Effector memory CD8-positive, alpha-beta T cell (primary cell): ENCODE measurements at regions not wholly inside any gene's neighbourhood (a gene's known extent, or its start where the extent isn't known, plus 50 kb on each side); places are given as distances from the start of the nearest gene placed in this dataset.

Experiments used
- ATAC-seq: fragments of 150-1000 bp; cut with Tn5 transposase; replicated peaks from 2 replicates; pipeline ENCODE4 v1.10.0; 2021; ENCODE audit warnings: mild to moderate bottlenecking, moderate library complexity
- DNase-seq, 3 experiments: peaks; one replicate each; pipeline ENCODE4 v3.0.0; 2021
- H3K27ac Mint-ChIP-seq, 2 donors: one replicate each; pipeline ENCODE4 v1.8.0; 2022; ENCODE audit warnings: mild to moderate bottlenecking in 2 of 2, mixed read lengths in 2 of 2, moderate library complexity in 2 of 2
- H3K27me3 Mint-ChIP-seq, 2 donors: one replicate each; pipeline ENCODE4 v1.8.0; 2022; ENCODE audit warnings: mixed read lengths in 2 of 2
- H3K36me3 Mint-ChIP-seq: one replicate; pipeline ENCODE4 v1.8.0; 2022; ENCODE audit warnings: mild to moderate bottlenecking, moderate library complexity, mixed read lengths; ENCODE audit not compliant: insufficient read depth
- H3K4me1 Mint-ChIP-seq, 2 donors: one replicate each; pipeline ENCODE4 v1.8.0; 2022; ENCODE audit warnings: low read depth in 2 of 2, mixed read lengths in 2 of 2
- H3K4me3 Mint-ChIP-seq, 2 donors: one replicate each; pipeline ENCODE4 v1.8.0; 2022; ENCODE audit warnings: mild to moderate bottlenecking in 2 of 2, mixed read lengths in 2 of 2, moderate library complexity in 2 of 2
- H3K9me3 Mint-ChIP-seq, 2 donors: one replicate each; pipeline ENCODE4 v1.8.0; 2022; ENCODE audit warnings: mixed read lengths in 2 of 2

DNA sequence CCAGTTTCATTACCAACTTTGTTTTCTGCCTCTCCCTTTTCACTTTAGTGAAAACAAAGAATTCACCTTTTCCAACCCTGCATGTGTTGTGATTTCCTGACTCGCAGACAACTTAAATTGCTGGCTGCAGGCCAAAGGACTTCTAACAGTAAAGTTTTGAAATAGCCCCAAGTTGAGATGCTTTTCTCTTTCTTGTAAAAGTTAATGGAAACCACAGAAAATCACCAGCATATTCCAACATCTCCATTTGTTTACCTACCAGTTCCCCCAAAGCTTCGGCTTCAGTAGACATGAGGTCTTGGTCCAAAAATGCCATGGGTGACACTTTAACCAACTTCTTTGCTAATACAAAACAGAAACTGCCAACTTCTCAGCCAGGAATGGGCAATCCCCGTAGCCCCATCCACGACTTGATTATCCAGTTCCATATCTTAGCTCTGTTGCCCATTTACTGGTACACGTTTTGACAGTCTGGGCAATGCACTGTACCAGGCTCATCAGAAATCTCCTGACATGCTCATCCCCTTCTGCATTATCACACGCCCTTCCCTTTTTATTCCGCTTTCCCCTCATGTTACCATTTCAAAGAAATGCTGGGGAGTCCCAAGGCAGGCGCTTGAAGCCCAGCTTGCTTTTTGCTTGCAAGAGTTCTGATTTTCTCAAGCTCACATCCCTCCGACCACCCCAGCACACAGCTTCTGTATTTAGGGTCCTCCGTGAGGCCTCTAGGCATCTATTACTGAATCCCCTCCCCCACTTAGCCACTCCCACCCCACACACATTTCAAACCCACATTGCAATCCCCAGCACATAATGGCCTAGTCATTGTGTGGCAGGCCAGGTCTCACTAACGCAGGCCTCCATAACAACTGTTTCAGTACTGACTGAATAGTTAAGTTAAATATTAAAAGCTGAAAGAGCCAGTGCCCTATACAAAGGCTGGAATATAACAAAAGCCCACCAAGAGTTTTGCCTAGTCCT is 137.9 kb upstream of the S100G start:
- Mint-ChIP-seq H3K27ac (no peak overlapping the region), H3K9me3 (no peaks in the 10 kb centered on the region), H3K4me1 (no peaks in the 10 kb centered on the region), H3K27me3 (peaks cover 0 to 6% of the 10 kb centered on the region in 2 donors), H3K4me3 (no peak overlapping the region), H3K36me3 (no peaks in the 10 kb centered on the region)
- ATAC-seq = no peak
- DNase-seq = no peak

DNA sequence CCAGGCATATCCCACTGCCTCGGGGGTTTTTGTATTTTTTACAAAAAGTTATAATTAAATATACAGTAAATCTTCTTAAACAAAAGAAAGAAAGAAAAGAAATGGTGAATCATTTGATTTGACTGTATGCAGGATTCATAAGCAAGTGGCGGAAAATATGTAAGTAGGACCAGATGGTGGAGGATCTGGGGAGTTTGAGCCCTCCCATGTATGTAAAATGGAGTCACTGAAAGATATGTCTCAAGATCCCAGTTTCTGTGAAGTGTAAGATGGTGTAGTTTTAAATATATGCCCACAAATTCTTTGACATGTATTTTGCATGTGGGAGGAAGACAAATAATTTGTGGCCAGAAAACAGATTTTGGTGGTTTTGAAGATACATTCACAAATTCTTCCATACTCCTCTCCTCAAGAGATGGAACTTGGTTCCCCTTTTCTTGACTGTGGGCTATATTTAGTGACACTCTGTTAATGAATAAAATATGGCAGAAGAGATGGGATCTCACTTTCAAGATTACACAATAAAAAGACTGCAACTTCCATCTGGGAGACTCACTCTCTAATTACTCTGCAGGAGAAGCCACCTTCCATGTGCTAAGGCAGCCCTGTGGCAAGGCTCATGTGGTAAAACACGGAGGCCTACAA is 133.6 kb upstream of the S100G start:
- Mint-ChIP-seq H3K4me1 (no peaks in the 10 kb centered on the region), H3K27me3 (peaks cover 0 to 6% of the 10 kb centered on the region in 2 donors), H3K4me3 (no peak overlapping the region), H3K36me3 (no peaks in the 10 kb centered on the region), H3K27ac (no peak overlapping the region), H3K9me3 (no peaks in the 10 kb centered on the region)
- ATAC-seq (no peak), DNase-seq (no peak)

DNA sequence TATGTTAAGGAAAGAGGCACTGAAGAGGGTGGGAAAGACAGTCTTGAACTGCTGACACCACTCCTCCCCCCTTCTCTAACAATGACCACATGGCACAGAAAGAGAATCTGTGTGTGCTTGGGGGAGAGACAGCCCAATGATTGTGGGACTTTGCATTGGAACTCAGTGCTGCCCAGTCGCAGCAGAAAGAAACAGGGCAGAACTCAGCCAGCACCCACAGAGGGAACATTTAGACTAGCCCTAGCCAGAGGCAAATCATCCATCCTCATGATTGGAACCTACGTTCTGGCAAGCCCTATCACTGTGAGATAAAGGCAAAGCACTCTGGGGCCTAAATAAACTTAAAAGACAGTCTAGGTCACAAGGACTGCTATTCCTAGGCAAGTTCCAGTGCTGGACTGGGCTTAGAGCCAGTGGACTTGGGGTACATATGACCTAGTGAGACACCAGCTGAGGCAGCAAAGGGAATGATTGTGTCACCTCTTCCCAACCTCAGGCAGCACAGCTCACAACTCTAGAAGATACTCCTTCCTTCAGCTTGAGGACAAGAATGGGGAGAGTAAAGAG is 132.8 kb upstream of the S100G start:
- H3K4me3 Mint-ChIP-seq = no peak overlapping the region
- H3K27me3 Mint-ChIP-seq = peaks cover 0 to 6% of the 10 kb centered on the region in 2 donors
- no peaks in the 10 kb centered on the region for H3K9me3 Mint-ChIP-seq
- ATAC-seq (no peak), DNase-seq (no peak)
- H3K36me3 Mint-ChIP-seq = no peaks in the 10 kb centered on the region
- no peaks in the 10 kb centered on the region for H3K4me1 Mint-ChIP-seq
- no peak overlapping the region for H3K27ac Mint-ChIP-seq

DNA sequence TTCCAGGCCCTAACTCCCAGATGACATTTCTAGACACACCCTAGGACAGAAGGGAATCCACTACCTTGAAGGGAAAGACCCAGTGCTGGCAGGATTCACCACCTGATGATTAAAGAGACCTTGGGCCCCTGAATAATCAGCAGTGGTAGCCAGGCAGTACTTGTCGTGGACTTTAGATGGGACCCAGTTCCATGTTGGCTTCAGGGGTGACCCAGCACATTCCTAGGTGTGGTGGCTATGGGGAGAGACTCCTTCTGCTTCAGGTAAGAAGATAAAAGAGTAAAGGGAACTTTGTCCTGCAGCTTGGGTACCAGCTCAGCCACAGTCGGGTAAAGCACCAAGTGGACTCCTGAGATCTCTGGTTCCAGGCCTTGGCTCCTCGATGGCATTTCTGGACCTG is 131.8 kb upstream of the S100G start:
- DNase-seq (no peak), ATAC-seq (no peak)
- Mint-ChIP-seq H3K9me3 (no peaks in the 10 kb centered on the region), H3K27me3 (peaks cover 0 to 6% of the 10 kb centered on the region in 2 donors), H3K4me1 (no peaks in the 10 kb centered on the region), H3K36me3 (no peaks in the 10 kb centered on the region), H3K27ac (no peak overlapping the region), H3K4me3 (no peak overlapping the region)

DNA sequence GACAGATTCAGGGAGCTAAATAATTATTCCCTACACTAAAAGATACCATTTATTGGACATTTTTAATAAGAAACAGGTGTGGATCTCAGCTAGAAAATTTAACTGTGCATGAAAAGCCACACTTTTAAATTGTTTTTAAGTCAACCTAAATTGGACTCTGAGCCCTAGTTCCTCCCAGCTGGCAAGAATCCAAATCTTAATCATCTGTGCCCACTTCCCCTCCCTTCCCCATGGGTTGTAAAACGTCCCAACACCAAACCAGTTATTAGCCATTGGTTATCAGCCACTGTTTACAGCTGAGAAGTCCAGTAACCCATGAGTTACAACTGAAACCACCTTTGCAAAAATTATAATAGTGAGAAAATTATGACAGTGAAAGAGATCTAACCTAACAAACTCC is 125.6 kb upstream of the S100G start:
- H3K27ac Mint-ChIP-seq = no peak overlapping the region
- no peak overlapping the region for H3K4me3 Mint-ChIP-seq
- H3K4me1 Mint-ChIP-seq = peaks cover 4 to 8% of the 10 kb centered on the region in 2 donors
- ATAC-seq (no peak), DNase-seq (no peak)
- H3K36me3 Mint-ChIP-seq = no peaks in the 10 kb centered on the region
- H3K27me3 Mint-ChIP-seq = no peaks in the 10 kb centered on the region
- H3K9me3 Mint-ChIP-seq = no peaks in the 10 kb centered on the region

DNA sequence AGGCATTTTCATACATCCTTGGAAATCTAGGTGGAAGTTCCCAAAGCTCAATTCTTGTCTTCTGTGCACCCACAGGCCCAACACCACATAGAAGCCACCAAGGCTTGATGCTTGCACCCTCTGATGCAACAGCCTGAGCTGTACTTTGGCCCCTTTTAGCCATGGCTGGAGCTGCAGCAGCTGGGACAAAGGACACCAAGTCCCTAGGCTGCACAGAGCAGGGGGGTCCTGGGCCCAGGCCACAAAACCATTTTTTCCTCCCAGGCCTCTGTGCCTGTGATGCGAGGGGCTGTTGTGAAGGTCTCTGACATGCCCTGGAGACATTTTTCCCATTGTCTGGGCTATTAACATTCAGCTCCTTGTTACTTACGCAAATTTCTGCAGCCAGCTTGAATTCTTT is 124.0 kb upstream of the S100G start:
- ATAC-seq = no peak
- no peaks in the 10 kb centered on the region for H3K9me3 Mint-ChIP-seq
- H3K27me3 Mint-ChIP-seq = no peaks in the 10 kb centered on the region
- H3K36me3 Mint-ChIP-seq = no peaks in the 10 kb centered on the region
- no peak for DNase-seq
- no peak overlapping the region for H3K4me3 Mint-ChIP-seq
- H3K27ac Mint-ChIP-seq = no peak overlapping the region
- peaks cover 4 to 8% of the 10 kb centered on the region in 2 donors for H3K4me1 Mint-ChIP-seq

DNA sequence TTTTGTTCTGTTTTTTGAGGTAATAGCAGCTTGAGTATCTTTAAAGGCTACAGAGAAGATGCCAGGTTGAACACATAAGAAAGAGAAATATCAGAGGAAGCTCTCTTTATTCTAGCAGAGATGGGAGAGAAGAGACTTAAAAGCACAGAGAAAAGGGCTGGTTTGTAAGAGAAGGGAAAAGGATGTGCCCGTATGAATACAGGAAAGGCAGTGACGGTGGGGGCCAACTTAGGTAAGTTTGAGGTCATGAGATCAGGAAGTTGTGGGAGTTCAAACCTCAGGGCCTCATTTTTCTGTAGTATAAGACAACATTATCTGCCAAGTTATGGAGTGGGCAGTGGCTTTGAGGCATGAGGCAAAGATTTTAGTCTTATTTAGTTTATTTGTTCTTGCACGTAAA is 121.3 kb upstream of the S100G start:
- no peak overlapping the region for H3K4me3 Mint-ChIP-seq
- peak; percentile 90 for ATAC-seq
- H3K4me1 Mint-ChIP-seq = peaks cover 7 to 8% of the 10 kb centered on the region in 2 donors
- no peaks in the 10 kb centered on the region for H3K27me3 Mint-ChIP-seq
- H3K9me3 Mint-ChIP-seq = no peaks in the 10 kb centered on the region
- peak; percentile 0 to 1 (median 1) for DNase-seq
- H3K27ac Mint-ChIP-seq = peak overlapping the region in 1 of 2 donors; percentile 70
- H3K36me3 Mint-ChIP-seq = no peaks in the 10 kb centered on the region
